ENCODE measurements at regions not wholly inside any gene's neighbourhood (a gene's known extent, or its start where the extent isn't known, plus 50 kb on each side); places are given as distances from the start of the nearest gene placed in this dataset.
A peak's percentile ranks its signal among the peaks of the same experiment; 100 is the strongest.

- Histone ChIP-seq H3K4me3 (ENCODE audit: low read depth, low read length) (no peak overlapping the region), H3K36me3 (replicated peaks) (no peaks in the 10 kb centered on the region), H3K27me3 (replicated peaks) (no peaks in the 10 kb centered on the region), H3K27ac (no peak overlapping the region)
- in situ Hi-C loops (cut with HindIII; ENCODE audit: low pct_ligation_motif_present, low sequenced_read_pairs) = no loop called here
- DNase-seq = no peak
- no peak for TF ChIP-seq CTCF (IDR thresholded peaks at IDR 0.05; ENCODE audit: low read depth, low read length, missing control alignments)
These were observed 620.2 kb downstream of the CPS1 start for GRCh38 chr2:211176514-211177141.

GRCh38 chr2:211181626-211182025, 625.2 kb downstream of the CPS1 start:
- TF ChIP-seq CTCF (IDR thresholded peaks at IDR 0.05; ENCODE audit: low read depth, low read length, missing control alignments) = no peak

GRCh38 chr2:211187602-211188001, 631.2 kb downstream of the CPS1 start:
- no peak for TF ChIP-seq CTCF (IDR thresholded peaks at IDR 0.05; ENCODE audit: low read depth, low read length, missing control alignments)
- no peak for DNase-seq
- H3K36me3 ChIP-seq (replicated peaks) = no peaks in the 10 kb centered on the region
- in situ Hi-C loops (cut with HindIII; ENCODE audit: low pct_ligation_motif_present, low sequenced_read_pairs) = no loop called here
- H3K27me3 ChIP-seq (replicated peaks) = no peaks in the 10 kb centered on the region
- no peak overlapping the region for H3K27ac ChIP-seq
- no peak overlapping the region for H3K4me3 ChIP-seq (ENCODE audit: low read depth, low read length)

More at GRCh38 chr2:211181626-211182025, 625.2 kb downstream of the CPS1 start:
- Histone ChIP-seq H3K27me3 (replicated peaks) (no peaks in the 10 kb centered on the region), H3K36me3 (replicated peaks) (no peaks in the 10 kb centered on the region), H3K27ac (no peak overlapping the region), H3K4me3 (ENCODE audit: low read depth, low read length) (no peak overlapping the region)
- DNase-seq = no peak
- in situ Hi-C loops (cut with HindIII; ENCODE audit: low pct_ligation_motif_present, low sequenced_read_pairs) = no loop called here

- no peaks in the 10 kb centered on the region for H3K36me3 ChIP-seq (replicated peaks)
- no peak overlapping the region for H3K4me3 ChIP-seq (ENCODE audit: low read depth, low read length)
- no peaks in the 10 kb centered on the region for H3K27me3 ChIP-seq (replicated peaks)
- in situ Hi-C loops (cut with HindIII; ENCODE audit: low pct_ligation_motif_present, low sequenced_read_pairs) = no loop called here
- no peak for TF ChIP-seq CTCF (IDR thresholded peaks at IDR 0.05; ENCODE audit: low read depth, low read length, missing control alignments)
- no peak overlapping the region for H3K27ac ChIP-seq
- peak; percentile 21 for DNase-seq
These were observed 647.6 kb downstream of the CPS1 start for GRCh38 chr2:211203986-211204385.

GRCh38 chr2:211204456-211204855, 648.1 kb downstream of the CPS1 start:
- no peak for TF ChIP-seq CTCF (IDR thresholded peaks at IDR 0.05; ENCODE audit: low read depth, low read length, missing control alignments)
- Histone ChIP-seq H3K27ac (no peak overlapping the region), H3K4me3 (ENCODE audit: low read depth, low read length) (no peak overlapping the region), H3K27me3 (replicated peaks) (no peaks in the 10 kb centered on the region), H3K36me3 (replicated peaks) (no peaks in the 10 kb centered on the region)
- no peak for DNase-seq
- in situ Hi-C loops (cut with HindIII; ENCODE audit: low pct_ligation_motif_present, low sequenced_read_pairs) = no loop called here

- DNase-seq = no peak
- no peak overlapping the region for H3K27ac ChIP-seq
- H3K27me3 ChIP-seq (replicated peaks) = no peaks in the 10 kb centered on the region
- TF ChIP-seq CTCF (IDR thresholded peaks at IDR 0.05; ENCODE audit: low read depth, low read length, missing control alignments) = no peak
- H3K4me3 ChIP-seq (ENCODE audit: low read depth, low read length) = no peak overlapping the region
- H3K36me3 ChIP-seq (replicated peaks) = no peaks in the 10 kb centered on the region
- in situ Hi-C loops (cut with HindIII; ENCODE audit: low pct_ligation_motif_present, low sequenced_read_pairs) = no loop called here
These were observed 648.5 kb downstream of the CPS1 start for GRCh38 chr2:211204902-211205301.
